ENCODE measurements at regions not wholly inside any gene's neighbourhood (a gene's known extent, or its start where the extent isn't known, plus 50 kb on each side); places are given as distances from the start of the nearest gene placed in this dataset.

- no peak for TF ChIP-seq CTCF (IDR thresholded peaks at IDR 0.05; ENCODE audit: low read depth, low read length, poor library complexity, severe bottlenecking)
- TF ChIP-seq EZH2phosphoT487 (IDR thresholded peaks at IDR 0.05; ENCODE audit: borderline replicate concordance, low read length): no peak
Observed at GRCh38 chr6:40298207-40298606, 289.0 kb downstream of the LRFN2 start.
